CD14-positive monocyte (primary cell): ENCODE measurements at regions not wholly inside any gene's neighbourhood (a gene's known extent, or its start where the extent isn't known, plus 50 kb on each side); places are given as distances from the start of the nearest gene placed in this dataset.

ENCODE experiments used
- DNase-seq, 3 donors: peaks; one replicate each; pipeline ENCODE4 v3.0.0-alpha.2; 2011 to 2022
- H2AFZ ChIP-seq: 2 replicates; pipeline ENCODE4 v1.6.0; 2012; ENCODE audit warnings: mild to moderate bottlenecking, low read depth, low read length, inconsistent platforms; ENCODE audit not compliant: insufficient read depth, poor library complexity, severe bottlenecking
- H3K27ac ChIP-seq, 2 donors: 1 replicate in 1 of 2; 2 replicates in 1 of 2; pipeline ENCODE4 v1.5.1; 2012 to 2013; ENCODE audit warnings: low read length in 2 of 2, control low read depth in 1 of 2, inconsistent platforms in 1 of 2, low read depth in 1 of 2, mild to moderate bottlenecking in 1 of 2
- H3K27me3 ChIP-seq, 2 donors: one replicate each; pipeline versions ENCODE4 v1.6.0 to v1.6.1; 2011 to 2013; ENCODE audit warnings: low read length in 2 of 2; ENCODE audit not compliant: control insufficient read depth in 2 of 2, insufficient read depth in 2 of 2
- H3K36me3 ChIP-seq, 2 donors: replicated peaks in 1 of 2; 1 replicate in 1 of 2; 2 replicates in 1 of 2; pipeline versions ENCODE4 v1.5.1 to v1.6.1; 2012 to 2013; ENCODE audit warnings: low read length in 2 of 2, control low read depth in 1 of 2, inconsistent platforms in 1 of 2, mild to moderate bottlenecking in 1 of 2; ENCODE audit not compliant: insufficient read depth in 2 of 2, control insufficient read depth in 1 of 2
- H3K4me1 ChIP-seq, 2 donors: 1 replicate in 1 of 2; 2 replicates in 1 of 2; pipeline versions ENCODE4 v1.5.1 to v1.6.1; 2012 to 2013; ENCODE audit warnings: low read length in 2 of 2, control low read depth in 1 of 2, inconsistent platforms in 1 of 2, mild to moderate bottlenecking in 1 of 2, moderate library complexity in 1 of 2; ENCODE audit not compliant: insufficient read depth in 2 of 2, control insufficient read depth in 1 of 2
- H3K4me2 ChIP-seq: replicated peaks from 2 replicates; pipeline ENCODE3; 2012; ENCODE audit warnings: low read length, moderate library complexity, mild to moderate bottlenecking; ENCODE audit not compliant: poor library complexity, severe bottlenecking; ENCODE audit errors: extremely low read depth
- H3K4me3 ChIP-seq, 3 experiments: fragments of 200-600 bp in 1 of 3; sonication (generic) in 1 of 3; replicated peaks in 1 of 3; 1 replicate in 2 of 3; 2 replicates in 1 of 3; pipeline ENCODE4 v1.5.1; 2011 to 2013; ENCODE audit warnings: low read length in 3 of 3, mild to moderate bottlenecking in 3 of 3, control low read depth in 2 of 3, low read depth in 2 of 3, inconsistent platforms in 1 of 3, moderate library complexity in 1 of 3
- H3K79me2 ChIP-seq: 2 replicates; pipeline ENCODE4 v1.6.0; 2012; ENCODE audit warnings: mild to moderate bottlenecking, control low read depth, inconsistent platforms, low read length, moderate library complexity; ENCODE audit not compliant: insufficient read depth
- H3K9ac ChIP-seq: 2 replicates; pipeline ENCODE4 v1.6.0; 2017; ENCODE audit warnings: low read length, mild to moderate bottlenecking; ENCODE audit not compliant: insufficient read depth, poor library complexity, severe bottlenecking
- H3K9me3 ChIP-seq, 2 donors: replicated peaks in 1 of 2; 1 replicate in 1 of 2; 2 replicates in 1 of 2; pipeline versions ENCODE4 v1.5.1 to v1.6.1; 2012 to 2013; ENCODE audit warnings: low read length in 2 of 2, control low read depth in 1 of 2; ENCODE audit not compliant: control insufficient read depth in 1 of 2, insufficient read depth in 1 of 2
- H4K20me1 ChIP-seq: 2 replicates; pipeline ENCODE4 v1.6.0; 2012; ENCODE audit warnings: mild to moderate bottlenecking, low read length, control low read depth, moderate library complexity; ENCODE audit not compliant: insufficient read depth
- H3K27ac Mint-ChIP-seq, 7 donors: one replicate each; pipeline ENCODE4 v1.8.0; 2020; ENCODE audit warnings: mild to moderate bottlenecking in 7 of 7, mixed read lengths in 7 of 7, moderate library complexity in 6 of 7, inconsistent platforms in 2 of 7
- H3K27me3 Mint-ChIP-seq, 3 donors: one replicate each; pipeline ENCODE4 v1.8.0; 2021 to 2022; ENCODE audit warnings: low read depth in 3 of 3, mild to moderate bottlenecking in 3 of 3, mixed read lengths in 3 of 3, moderate library complexity in 3 of 3, inconsistent platforms in 1 of 3
- H3K36me3 Mint-ChIP-seq, 2 donors: one replicate each; pipeline ENCODE4 v1.8.0; 2020; ENCODE audit warnings: mixed read lengths in 2 of 2, inconsistent platforms in 1 of 2, mild to moderate bottlenecking in 1 of 2
- H3K4me1 Mint-ChIP-seq: one replicate; pipeline ENCODE4 v1.8.0; 2020; ENCODE audit warnings: mild to moderate bottlenecking, mixed read lengths
- H3K4me3 Mint-ChIP-seq, 2 donors: one replicate each; pipeline ENCODE4 v1.8.0; 2020; ENCODE audit warnings: mild to moderate bottlenecking in 2 of 2, mixed read lengths in 2 of 2, moderate library complexity in 1 of 2
- H3K9me3 Mint-ChIP-seq, 7 donors: one replicate each; pipeline ENCODE4 v1.8.0; 2020 to 2022; ENCODE audit warnings: mixed read lengths in 7 of 7, mild to moderate bottlenecking in 6 of 7, moderate library complexity in 6 of 7, inconsistent platforms in 2 of 7
- CTCF ChIP-seq: fragments of 200-600 bp; IDR thresholded peaks from one replicate; pipeline ENCODE4 v1.8.0; 2022; ENCODE audit warnings: antibody characterized with exemption, mild to moderate bottlenecking
- WGBS: methylation state at CpG from one replicate; pipeline ENCODE4 v1.1.5; 2013; ENCODE audit warnings: missing lambda C conversion rate; ENCODE audit not compliant: insufficient coverage; 5-methylcytosine and 5-hydroxymethylcytosine counted together
- intact Hi-C, 2 donors: fragments of 100-400 bp; cut with micrococcal nuclease; formaldehyde crosslinking; loops; one replicate each; pipeline versions ENCODE4 v1.15.0 to v1.15.1; 2023

GRCh38 chr5:58011301-58011700 is 448.6 kb downstream of the PLK2 start:
- Mint-ChIP-seq H3K27ac (no peak overlapping the region), H3K36me3 (no peaks in the 10 kb centered on the region), H3K27me3 (no peaks in the 10 kb centered on the region), H3K9me3 (no peaks in the 10 kb centered on the region), H3K4me1 (no peaks in the 10 kb centered on the region), H3K4me3 (no peak overlapping the region)
- Histone ChIP-seq H3K9ac (no peak overlapping the region), H3K27me3 (no peaks in the 10 kb centered on the region), H3K79me2 (no peaks in the 10 kb centered on the region), H3K27ac (no peak overlapping the region), H2AFZ (no peak overlapping the region), H4K20me1 (no peaks in the 10 kb centered on the region), H3K4me1 (no peaks in the 10 kb centered on the region), H3K4me3 (no peak overlapping the region), H3K36me3 (no peaks in the 10 kb centered on the region), H3K4me2 (no peak overlapping the region), H3K9me3 (no peaks in the 10 kb centered on the region)
- no peak for TF ChIP-seq CTCF
- intact Hi-C loops, result no loop called here
- WGBS, result no CpG with 5 or more reads among the region's 4 CpGs
- DNase-seq, result no peak

GRCh38 chr5:58009754-58010153 is 450.1 kb downstream of the PLK2 start:
- Histone ChIP-seq H3K27ac (no peak overlapping the region), H3K4me3 (no peak overlapping the region), H3K9me3 (no peaks in the 10 kb centered on the region), H3K4me2 (no peak overlapping the region), H3K4me1 (no peaks in the 10 kb centered on the region), H3K36me3 (no peaks in the 10 kb centered on the region), H2AFZ (no peak overlapping the region), H4K20me1 (no peaks in the 10 kb centered on the region), H3K9ac (no peak overlapping the region), H3K79me2 (no peaks in the 10 kb centered on the region), H3K27me3 (no peaks in the 10 kb centered on the region)
- Mint-ChIP-seq H3K4me1 (no peaks in the 10 kb centered on the region), H3K27me3 (no peaks in the 10 kb centered on the region), H3K36me3 (no peaks in the 10 kb centered on the region), H3K27ac (no peak overlapping the region), H3K4me3 (no peak overlapping the region), H3K9me3 (no peaks in the 10 kb centered on the region)
- intact Hi-C loops, result no loop called here
- TF ChIP-seq CTCF, result no peak
- DNase-seq, result no peak
- no CpG with 5 or more reads among the region's 2 CpGs for WGBS
